Heart left ventricle (tissue), 16 donors: ENCODE measurements at regions not wholly inside any gene's neighbourhood (a gene's known extent, or its start where the extent isn't known, plus 50 kb on each side); places are given as distances from the start of the nearest gene placed in this dataset.

Experiments used
- ATAC-seq, 4 donors: fragments of 200-7000 bp; cut with Tn5 transposase; one replicate each; pipeline ENCODE4 v1.9.1; 2020 to 2022; ENCODE audit warnings: moderate library complexity in 4 of 4, mild to moderate bottlenecking in 3 of 4, moderate number of reproducible peaks in 1 of 4
- DNase-seq, 5 donors: peaks; one replicate each; pipeline ENCODE4 v3.0.0-alpha.2; 2020
- H3K27ac ChIP-seq, 12 donors: fragments of 200-600 bp; sonication (generic) in 4 of 12; one replicate each; pipeline versions ENCODE4 v1.5.0 to v1.8.0; 2016 to 2022; ENCODE audit warnings: mild to moderate bottlenecking in 2 of 12
- H3K27me3 ChIP-seq, 9 donors: fragments of 200-600 bp; sonication (generic) in 2 of 9; one replicate each; pipeline versions ENCODE4 v1.5.1 to v1.8.0; 2016 to 2022; ENCODE audit warnings: mild to moderate bottlenecking in 3 of 9
- H3K36me3 ChIP-seq, 9 donors: fragments of 200-600 bp; sonication (generic) in 2 of 9; one replicate each; pipeline versions ENCODE4 v1.5.0 to v1.8.0; 2018 to 2022; ENCODE audit warnings: mild to moderate bottlenecking in 2 of 9
- H3K4me1 ChIP-seq, 12 donors: fragments of 200-600 bp; sonication (generic) in 4 of 12; one replicate each; pipeline versions ENCODE4 v1.5.0 to v1.8.0; 2016 to 2022; ENCODE audit warnings: mild to moderate bottlenecking in 3 of 12
- H3K4me3 ChIP-seq, 12 donors: fragments of 200-600 bp; sonication (generic) in 4 of 12; one replicate each; pipeline versions ENCODE4 v1.5.0 to v1.8.0; 2017 to 2022; ENCODE audit warnings: mild to moderate bottlenecking in 9 of 12, moderate library complexity in 4 of 12
- H3K9me3 ChIP-seq, 12 donors: fragments of 200-600 bp; sonication (generic) in 4 of 12; one replicate each; pipeline versions ENCODE4 v1.5.0 to v1.8.0; 2016 to 2022; ENCODE audit warnings: mild to moderate bottlenecking in 1 of 12
- CTCF ChIP-seq, 12 donors: fragments of 200-600 bp; sonication (generic) in 4 of 12; IDR thresholded peaks; one replicate each; pipeline versions ENCODE4 v1.5.0 to v1.8.0; 2018 to 2022; ENCODE audit warnings: antibody characterized with exemption in 12 of 12, mild to moderate bottlenecking in 5 of 12
- POLR2A ChIP-seq, 2 donors: fragments of 450-650 bp; IDR thresholded peaks; one replicate each; pipeline ENCODE4 v1.6.1; 2017; ENCODE audit warnings: antibody characterized with exemption in 2 of 2, mild to moderate bottlenecking in 2 of 2, moderate library complexity in 2 of 2
- WGBS, 4 donors: extraction: QIAGEN DNeasy Blood & Tissue Kit in 2 of 4; methylation state at CpG; one replicate each; pipeline versions ENCODE4 v1.1.5 to v1.1.7; 2013 to 2018; 5-methylcytosine and 5-hydroxymethylcytosine counted together
- intact Hi-C, 10 donors: fragments of 100-400 bp; cut with DNase I; formaldehyde crosslinking; loops; one replicate each; pipeline versions ENCODE4 v1.11.1 to v1.14.2; 2022
- donor health status: ischemic (EF 13 %, LVEDD 7.1; RV severe dilation, severe dysfunction).
- donor health status: healthy with polysubstance abuse.
- donor health status: DM: no; HTN: yes; CAD: no.
- donor health status: DM: no; HTN: no; CAD: no.
- donor health status: ischemic (EF 25% LVEDD 6.9; RV normal size, moderate dysfunction).
- donor health status: ischemic (EF 25% LVEDD 5.7; RV mildly dilated, moderate dysfunction).
- donor health status: healthy.
- donor health status: DM: yes; HTN: yes; CAD: no.
- donor health status: ischemic (EF 35%, LVEDD 5.7; RV mildly dilated, moderate dysfunction).
- donor health status: nonischemic (EF 11% LVEDD 7.7; RV severe dilation, severe dysfunction).
- donor health status: DM: yes; HTN: yes; CAD: no.
- donor health status: PGD.
- donor health status: ischemic (EF 29% LVEDD 5.4; RV normal size, mild dysfunction).
- donor health status: nonischemic (EF 23%, LVEDD 6.1; RV moderate dilation, normal function).

GRCh38 chr3:31431321-31431720 is 101.4 kb upstream of the STT3B start:
- Histone ChIP-seq H3K27me3 (no peaks in the 10 kb centered on the region), H3K27ac (no peak overlapping the region), H3K36me3 (no peaks in the 10 kb centered on the region), H3K9me3 (peaks cover 0 to 20% (median under 1%) of the 10 kb centered on the region in 12 donors), H3K4me3 (no peak overlapping the region), H3K4me1 (no peaks in the 10 kb centered on the region)
- intact Hi-C loops: no loop called here
- TF ChIP-seq CTCF (IDR thresholded peaks at IDR 0.05) (no peak), POLR2A (IDR thresholded peaks at IDR 0.05) (no peak)
- WGBS, 4 donors: 23 to 61% (median 40%) methylated on average over 3 of the region's 3 CpGs
- DNase-seq (no peak), ATAC-seq (peak in 1 of 4 donors; percentile 39)

GRCh38 chr3:31432897-31433678 is 99.6 kb upstream of the STT3B start:
- ATAC-seq (no peak), DNase-seq (no peak)
- no peak overlapping the region for H3K4me3 ChIP-seq
- H3K27ac ChIP-seq: no peak overlapping the region
- TF ChIP-seq CTCF (IDR thresholded peaks at IDR 0.05): no peak
- TF ChIP-seq POLR2A (IDR thresholded peaks at IDR 0.05): no peak
- H3K27me3 ChIP-seq: no peaks in the 10 kb centered on the region
- H3K9me3 ChIP-seq: peaks cover 0 to 31% (median 11%) of the 10 kb centered on the region in 12 donors
- intact Hi-C loops: no loop called here
- H3K4me1 ChIP-seq: no peaks in the 10 kb centered on the region
- 64 to 75% (median 70%) methylated on average over 7 of the region's 7 CpGs for WGBS, 4 donors
- H3K36me3 ChIP-seq: no peaks in the 10 kb centered on the region

DNA sequence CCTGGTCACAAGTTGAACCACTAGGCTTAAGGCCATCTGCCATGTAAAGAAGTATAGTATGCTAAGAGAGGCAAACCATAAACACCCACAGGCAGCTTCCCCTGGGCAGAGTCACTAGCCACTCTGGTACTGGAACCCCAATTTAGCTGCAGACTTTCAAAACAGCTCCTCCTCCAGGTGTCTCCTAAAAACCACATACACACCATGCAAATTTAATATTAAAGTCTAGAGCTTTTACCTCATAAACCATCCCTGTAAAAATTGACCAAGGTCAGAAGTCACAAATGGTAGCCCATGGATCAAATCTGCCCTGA is 99.1 kb upstream of the STT3B start:
- Histone ChIP-seq H3K27ac (no peak overlapping the region), H3K36me3 (no peaks in the 10 kb centered on the region), H3K4me1 (no peaks in the 10 kb centered on the region), H3K4me3 (no peak overlapping the region), H3K27me3 (no peaks in the 10 kb centered on the region), H3K9me3 (peaks cover 0 to 26% (median 11%) of the 10 kb centered on the region in 12 donors)
- no peak for TF ChIP-seq POLR2A (IDR thresholded peaks at IDR 0.05)
- TF ChIP-seq CTCF (IDR thresholded peaks at IDR 0.05): no peak
- DNase-seq: no peak
- intact Hi-C loops: no loop called here
- ATAC-seq: no peak

GRCh38 chr3:31434819-31435218 is 97.9 kb upstream of the STT3B start:
- Histone ChIP-seq H3K9me3 (peaks cover 0 to 21% (median 8%) of the 10 kb centered on the region in 12 donors), H3K36me3 (no peaks in the 10 kb centered on the region), H3K27me3 (no peaks in the 10 kb centered on the region), H3K4me3 (no peak overlapping the region), H3K27ac (no peak overlapping the region), H3K4me1 (no peaks in the 10 kb centered on the region)
- intact Hi-C loops: no loop called here
- no peak for TF ChIP-seq POLR2A (IDR thresholded peaks at IDR 0.05)
- TF ChIP-seq CTCF (IDR thresholded peaks at IDR 0.05): no peak
- WGBS, 4 donors: 82 to 88% (median 84%) methylated on average over 1 of the region's 1 CpG
- no peak for ATAC-seq
- DNase-seq: no peak
